ENCODE measurements at regions not wholly inside any gene's neighbourhood (a gene's known extent, or its start where the extent isn't known, plus 50 kb on each side); places are given as distances from the start of the nearest gene placed in this dataset.

- no peaks in the 10 kb centered on the region for H3K79me2 ChIP-seq (ENCODE audit: control insufficient read depth, insufficient read depth, low read length)
- no peaks in the 10 kb centered on the region for H3K9me3 ChIP-seq (ENCODE audit: control insufficient read depth, insufficient read depth, low read depth, low read length)
- no peak overlapping the region for H2AFZ ChIP-seq (ENCODE audit: low read length)
- DNase-seq (ENCODE audit: low read depth in 2 of 2): no peak
- no peak overlapping the region for H3K27ac ChIP-seq (ENCODE audit: insufficient read depth, low read length)
- no peak overlapping the region for H3K4me2 ChIP-seq (ENCODE audit: extremely low read depth, insufficient read depth, low read length)
- no peak overlapping the region for H3K9ac ChIP-seq (ENCODE audit: insufficient read depth, low read length)
- no peak overlapping the region for H3K4me3 ChIP-seq (replicated peaks in 1 of 4; ENCODE audit: control extremely low read depth in 1 of 4, insufficient read depth in 1 of 4, low read depth in 3 of 4, low read length in 4 of 4)
- H3K4me1 ChIP-seq (ENCODE audit: control insufficient read depth, extremely low read depth, insufficient read depth, low read length): no peaks in the 10 kb centered on the region
- H4K20me1 ChIP-seq (ENCODE audit: control insufficient read depth, extremely low read depth, insufficient read depth, low read length): no peaks in the 10 kb centered on the region
- no peaks in the 10 kb centered on the region for H3K27me3 ChIP-seq (ENCODE audit: control insufficient read depth, insufficient read depth, low read length)
- no peak for TF ChIP-seq CTCF (conservative IDR thresholded peaks at IDR 0.05 in 1 of 2, IDR thresholded peaks at IDR 0.05 in 1 of 2; ENCODE audit: low read depth in 1 of 2, low read length in 2 of 2)
- TF ChIP-seq EZH2 (IDR thresholded peaks at IDR 0.05; ENCODE audit: low read length, missing control alignments): no peak
- H3K36me3 ChIP-seq (ENCODE audit: control insufficient read depth, insufficient read depth, low read length): no peaks in the 10 kb centered on the region
These were observed 417.9 kb upstream of the GCFC2 start for GRCh38 chr2:76128622-76129021.

GRCh38 chr2:76120176-76120575 lies 409.5 kb upstream of the GCFC2 start:
- H2AFZ ChIP-seq (ENCODE audit: low read length): no peak overlapping the region
- H3K4me3 ChIP-seq (replicated peaks in 1 of 4; ENCODE audit: control extremely low read depth in 1 of 4, insufficient read depth in 1 of 4, low read depth in 3 of 4, low read length in 4 of 4): no peak overlapping the region
- H3K36me3 ChIP-seq (ENCODE audit: control insufficient read depth, insufficient read depth, low read length): no peaks in the 10 kb centered on the region
- H3K27ac ChIP-seq (ENCODE audit: insufficient read depth, low read length): no peak overlapping the region
- H3K79me2 ChIP-seq (ENCODE audit: control insufficient read depth, insufficient read depth, low read length): no peaks in the 10 kb centered on the region
- H3K4me2 ChIP-seq (ENCODE audit: extremely low read depth, insufficient read depth, low read length): no peak overlapping the region
- H4K20me1 ChIP-seq (ENCODE audit: control insufficient read depth, extremely low read depth, insufficient read depth, low read length): no peaks in the 10 kb centered on the region
- H3K9ac ChIP-seq (ENCODE audit: insufficient read depth, low read length): no peak overlapping the region
- TF ChIP-seq CTCF (conservative IDR thresholded peaks at IDR 0.05 in 1 of 2, IDR thresholded peaks at IDR 0.05 in 1 of 2; ENCODE audit: low read depth in 1 of 2, low read length in 2 of 2) (no peak), EZH2 (IDR thresholded peaks at IDR 0.05; ENCODE audit: low read length, missing control alignments) (no peak)
- no peaks in the 10 kb centered on the region for H3K4me1 ChIP-seq (ENCODE audit: control insufficient read depth, extremely low read depth, insufficient read depth, low read length)
- H3K27me3 ChIP-seq (ENCODE audit: control insufficient read depth, insufficient read depth, low read length): no peaks in the 10 kb centered on the region
- no peaks in the 10 kb centered on the region for H3K9me3 ChIP-seq (ENCODE audit: control insufficient read depth, insufficient read depth, low read depth, low read length)
- no peak for DNase-seq (ENCODE audit: low read depth in 2 of 2)

- Histone ChIP-seq H3K4me3 (replicated peaks in 1 of 4; ENCODE audit: control extremely low read depth in 1 of 4, insufficient read depth in 1 of 4, low read depth in 3 of 4, low read length in 4 of 4) (no peak overlapping the region), H3K79me2 (ENCODE audit: control insufficient read depth, insufficient read depth, low read length) (no peaks in the 10 kb centered on the region), H3K9me3 (ENCODE audit: control insufficient read depth, insufficient read depth, low read depth, low read length) (no peaks in the 10 kb centered on the region), H3K27ac (ENCODE audit: insufficient read depth, low read length) (no peak overlapping the region), H3K4me1 (ENCODE audit: control insufficient read depth, extremely low read depth, insufficient read depth, low read length) (no peaks in the 10 kb centered on the region), H4K20me1 (ENCODE audit: control insufficient read depth, extremely low read depth, insufficient read depth, low read length) (no peaks in the 10 kb centered on the region), H3K4me2 (ENCODE audit: extremely low read depth, insufficient read depth, low read length) (no peak overlapping the region), H3K9ac (ENCODE audit: insufficient read depth, low read length) (no peak overlapping the region), H3K27me3 (ENCODE audit: control insufficient read depth, insufficient read depth, low read length) (no peaks in the 10 kb centered on the region), H2AFZ (ENCODE audit: low read length) (no peak overlapping the region), H3K36me3 (ENCODE audit: control insufficient read depth, insufficient read depth, low read length) (no peaks in the 10 kb centered on the region)
- no peak for DNase-seq (ENCODE audit: low read depth in 2 of 2)
- TF ChIP-seq CTCF (conservative IDR thresholded peaks at IDR 0.05 in 1 of 2, IDR thresholded peaks at IDR 0.05 in 1 of 2; ENCODE audit: low read depth in 1 of 2, low read length in 2 of 2): no peak
- TF ChIP-seq EZH2 (IDR thresholded peaks at IDR 0.05; ENCODE audit: low read length, missing control alignments): no peak
These were observed 379.0 kb upstream of the GCFC2 start for GRCh38 chr2:76089683-76090082.
